ENCODE measurements at regions not wholly inside any gene's neighbourhood (a gene's known extent, or its start where the extent isn't known, plus 50 kb on each side); places are given as distances from the start of the nearest gene placed in this dataset.

GRCh38 chr21:19553919-19554615 is 1150.5 kb upstream of the TMPRSS15 start:
- TF ChIP-seq EP300 (IDR thresholded peaks at IDR 0.05): no peak
- TF ChIP-seq POLR2A (IDR thresholded peaks at IDR 0.05): no peak
- TF ChIP-seq CTCF (IDR thresholded peaks at IDR 0.05): no peak
